ENCODE measurements at regions not wholly inside any gene's neighbourhood (a gene's known extent, or its start where the extent isn't known, plus 50 kb on each side); places are given as distances from the start of the nearest gene placed in this dataset.

GRCh38 chr9:116080561-116080960, 73.0 kb upstream of the PAPPA start:
- TF ChIP-seq CTCF (IDR thresholded peaks at IDR 0.05; ENCODE audit: control insufficient read depth, insufficient read depth, low read depth, low read length, missing control alignments), result no peak
- no peak overlapping the region for H3K4me3 ChIP-seq (ENCODE audit: control insufficient read depth, low read depth, low read length)
- DNase-seq (ENCODE audit: low read depth), result no peak

DNA sequence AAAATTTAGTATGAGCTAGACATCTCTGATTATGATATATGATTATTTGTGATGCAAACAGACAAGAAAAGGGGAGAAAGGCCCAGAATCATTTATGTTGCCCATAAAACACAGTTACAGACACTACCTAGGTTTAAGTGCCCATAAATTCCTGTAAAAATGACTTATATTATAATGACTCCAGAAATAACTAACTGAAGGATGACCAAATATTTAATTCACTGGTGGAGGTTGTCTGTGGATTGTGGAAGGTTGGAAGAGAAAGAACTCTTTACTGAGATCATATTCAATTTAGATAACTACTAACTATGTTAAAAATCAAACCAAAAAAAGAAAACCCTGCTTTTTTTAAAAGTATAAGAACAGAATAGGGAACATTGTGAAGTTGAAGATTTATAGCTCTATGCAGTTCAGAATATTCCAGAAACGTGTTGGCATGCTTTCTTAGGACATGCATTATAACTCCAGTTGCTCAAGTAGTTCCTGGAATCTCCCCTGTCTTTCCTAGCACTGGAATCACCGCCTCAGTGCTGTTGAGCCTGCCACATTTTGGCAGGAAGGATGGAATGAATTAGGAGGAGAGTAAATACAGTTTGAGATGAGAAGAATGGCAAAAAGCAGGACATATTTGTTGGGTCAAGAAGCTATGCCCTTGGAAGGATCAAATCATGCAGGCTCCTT, 72.0 kb upstream of the PAPPA start:
- H3K4me3 ChIP-seq (ENCODE audit: control insufficient read depth, low read depth, low read length), result no peak overlapping the region
- no peak for TF ChIP-seq CTCF (IDR thresholded peaks at IDR 0.05; ENCODE audit: control insufficient read depth, insufficient read depth, low read depth, low read length, missing control alignments)
- no peak for DNase-seq (ENCODE audit: low read depth)

DNA sequence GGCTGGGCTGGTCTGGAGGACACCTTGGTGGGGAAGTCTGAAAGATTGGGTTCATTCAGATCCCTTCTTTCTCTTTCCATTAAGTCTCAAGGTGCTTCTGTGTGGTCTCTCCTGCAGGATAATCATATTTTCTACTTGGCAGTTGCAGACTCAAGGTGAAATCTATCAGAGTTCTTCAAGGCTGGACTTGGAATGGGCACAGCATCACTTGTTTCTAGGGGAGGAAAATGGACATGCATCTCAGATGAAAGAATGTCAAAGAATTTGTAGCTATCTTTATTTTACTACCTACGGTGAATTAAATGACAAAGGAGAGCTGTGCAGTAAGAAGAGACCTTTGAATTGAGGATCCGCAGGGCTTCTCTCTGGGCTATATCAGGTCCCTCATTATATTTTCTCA, 69.8 kb upstream of the PAPPA start:
- TF ChIP-seq CTCF (IDR thresholded peaks at IDR 0.05; ENCODE audit: control insufficient read depth, insufficient read depth, low read depth, low read length, missing control alignments), result no peak
- no peak overlapping the region for H3K4me3 ChIP-seq (ENCODE audit: control insufficient read depth, low read depth, low read length)
- no peak for DNase-seq (ENCODE audit: low read depth)

GRCh38 chr9:116084497-116084896, 69.1 kb upstream of the PAPPA start:
- no peak for DNase-seq (ENCODE audit: low read depth)
- no peak overlapping the region for H3K4me3 ChIP-seq (ENCODE audit: control insufficient read depth, low read depth, low read length)
- TF ChIP-seq CTCF (IDR thresholded peaks at IDR 0.05; ENCODE audit: control insufficient read depth, insufficient read depth, low read depth, low read length, missing control alignments), result no peak

DNA sequence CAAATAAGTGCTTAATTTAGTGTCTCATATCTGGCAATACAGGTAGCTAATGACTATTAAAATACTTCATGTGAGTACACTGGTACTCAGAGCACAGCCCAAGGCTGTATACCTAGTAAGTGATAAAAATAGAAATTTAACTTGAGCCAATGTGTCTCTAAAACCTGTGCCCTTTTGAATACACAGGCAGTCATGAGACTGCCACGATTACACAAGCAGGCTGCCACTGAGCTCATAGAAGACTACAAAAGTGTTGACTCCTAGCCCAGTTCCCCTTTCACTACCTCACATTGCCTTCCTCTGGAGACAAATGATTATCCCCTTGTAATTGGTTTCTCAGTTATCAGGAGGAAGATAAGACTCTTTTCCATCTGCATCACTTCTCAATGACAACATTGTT, 66.3 kb upstream of the PAPPA start:
- no peak for TF ChIP-seq CTCF (IDR thresholded peaks at IDR 0.05; ENCODE audit: control insufficient read depth, insufficient read depth, low read depth, low read length, missing control alignments)
- no peak for DNase-seq (ENCODE audit: low read depth)
- H3K4me3 ChIP-seq (ENCODE audit: control insufficient read depth, low read depth, low read length), result no peak overlapping the region

- no peak for DNase-seq (ENCODE audit: low read depth)
- TF ChIP-seq CTCF (IDR thresholded peaks at IDR 0.05; ENCODE audit: control insufficient read depth, insufficient read depth, low read depth, low read length, missing control alignments), result no peak
- no peak overlapping the region for H3K4me3 ChIP-seq (ENCODE audit: control insufficient read depth, low read depth, low read length)
Measured at GRCh38 chr9:116087751-116088194, 65.8 kb upstream of the PAPPA start.

Data from AG09309 (cell line).